GDM1 (cell line): ENCODE measurements at regions not wholly inside any gene's neighbourhood (a gene's known extent, or its start where the extent isn't known, plus 50 kb on each side); places are given as distances from the start of the nearest gene placed in this dataset.

Experiments used
- DNase-seq: peaks from one replicate; lab custom pipeline; 2025; lab: John Stamatoyannopoulos, UW

DNA sequence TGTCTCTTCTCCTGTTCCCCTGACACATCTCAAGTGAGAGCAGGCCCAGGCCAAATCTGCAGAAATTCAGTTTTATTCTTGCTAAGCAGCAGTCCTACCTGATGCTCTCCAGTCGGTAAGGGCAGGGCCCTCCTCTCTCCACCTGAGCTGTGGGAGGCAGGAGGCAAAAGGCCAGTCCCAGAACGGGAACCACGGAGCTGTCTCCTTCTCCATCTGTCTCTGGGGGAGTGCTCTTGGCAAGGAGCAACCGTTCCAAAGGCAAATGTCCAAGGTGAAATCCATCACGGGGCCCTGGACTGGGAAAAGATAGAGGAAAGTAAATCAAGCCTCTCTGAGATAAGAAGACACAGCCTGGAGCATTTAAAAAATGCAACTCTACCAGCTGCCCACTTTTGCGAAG, 65.2 kb upstream of the CDON start:
- no peak for DNase-seq

DNA sequence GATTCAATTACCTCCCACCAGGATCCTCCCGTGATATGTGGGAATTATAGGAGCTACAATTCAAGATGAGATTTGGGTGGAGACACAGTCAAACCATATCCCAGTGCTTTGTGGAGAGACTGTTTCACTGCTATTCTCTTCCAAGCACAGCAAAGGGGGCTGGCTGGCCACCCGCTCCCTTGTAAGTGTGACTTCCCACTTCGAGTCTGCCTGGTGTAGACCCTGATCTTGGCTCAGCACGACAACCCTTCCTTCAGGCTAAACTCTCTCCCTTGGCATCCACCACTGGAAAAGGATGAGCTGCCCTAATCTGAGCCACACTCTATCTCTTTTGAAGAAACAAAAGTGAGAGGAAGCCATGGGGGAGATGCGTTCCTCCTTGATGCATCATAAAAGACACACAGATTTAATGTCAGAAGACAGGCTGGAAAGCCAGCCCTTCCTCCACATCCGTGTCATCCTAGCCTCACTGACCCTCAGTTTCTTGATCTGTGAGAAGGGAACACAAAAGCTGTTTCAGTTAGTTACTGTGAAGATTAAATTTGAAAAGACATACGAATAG, 64.7 kb upstream of the CDON start:
- DNase-seq, result no peak

DNA sequence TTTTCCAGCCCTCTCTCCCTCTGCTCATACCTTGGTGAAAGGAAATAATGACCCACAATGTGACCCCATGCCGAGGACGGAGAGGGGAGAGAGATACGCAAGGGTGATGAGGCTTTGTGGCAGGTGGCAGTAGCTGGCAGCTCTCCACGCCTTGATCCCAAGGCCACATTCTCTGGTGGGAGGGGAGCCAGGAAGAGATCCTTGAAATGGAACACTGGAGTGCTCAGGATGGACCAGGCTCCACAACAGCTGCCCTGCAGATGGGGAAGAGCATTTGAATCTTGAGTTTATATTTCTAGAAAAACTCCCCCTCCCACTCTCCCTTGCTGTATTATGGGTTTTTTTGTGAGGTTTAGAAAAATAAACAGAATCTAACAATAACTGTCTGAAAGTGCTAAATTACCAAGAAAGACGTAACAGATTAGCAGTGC, 61.6 kb upstream of the CDON start:
- DNase-seq, result no peak

DNA sequence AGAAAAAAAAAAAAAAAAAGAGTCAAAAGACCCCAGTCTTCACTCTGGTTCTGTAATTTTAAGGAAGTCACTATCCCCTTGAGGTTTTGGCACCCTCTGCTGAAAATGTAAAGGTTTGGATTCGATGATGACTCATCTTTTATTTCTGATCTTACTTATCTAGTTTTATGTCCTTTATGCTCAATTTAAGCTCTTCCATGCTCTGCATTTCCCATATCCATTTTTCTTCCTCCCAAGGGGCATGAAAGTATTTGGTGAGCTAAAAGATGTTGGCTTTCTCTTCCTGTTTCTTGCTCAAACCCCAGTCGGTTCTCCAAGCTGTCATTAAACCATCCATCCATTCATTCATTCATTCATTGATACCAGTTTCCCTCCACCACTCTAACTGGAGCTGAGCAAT, 61.0 kb upstream of the CDON start:
- no peak for DNase-seq

DNA sequence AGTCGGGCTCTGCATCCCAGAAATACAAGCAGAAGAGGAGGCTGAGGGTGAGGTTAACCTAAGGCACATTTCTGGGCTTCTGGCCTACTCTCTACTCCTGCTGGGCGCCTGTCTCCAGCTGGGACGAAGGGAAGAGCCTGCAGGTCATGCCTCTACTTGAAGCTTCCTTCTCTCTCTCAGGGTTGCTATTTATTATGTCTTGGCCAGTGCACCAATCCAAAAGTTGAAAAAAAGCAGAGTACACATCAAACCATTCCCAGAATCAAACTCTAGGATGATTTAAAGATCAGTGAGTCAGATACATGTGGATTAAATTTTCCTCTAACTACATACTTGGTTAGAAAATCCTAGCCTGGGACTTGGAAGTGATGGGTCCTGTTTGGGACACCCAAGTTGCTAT, 60.2 kb upstream of the CDON start:
- DNase-seq, result no peak

DNA sequence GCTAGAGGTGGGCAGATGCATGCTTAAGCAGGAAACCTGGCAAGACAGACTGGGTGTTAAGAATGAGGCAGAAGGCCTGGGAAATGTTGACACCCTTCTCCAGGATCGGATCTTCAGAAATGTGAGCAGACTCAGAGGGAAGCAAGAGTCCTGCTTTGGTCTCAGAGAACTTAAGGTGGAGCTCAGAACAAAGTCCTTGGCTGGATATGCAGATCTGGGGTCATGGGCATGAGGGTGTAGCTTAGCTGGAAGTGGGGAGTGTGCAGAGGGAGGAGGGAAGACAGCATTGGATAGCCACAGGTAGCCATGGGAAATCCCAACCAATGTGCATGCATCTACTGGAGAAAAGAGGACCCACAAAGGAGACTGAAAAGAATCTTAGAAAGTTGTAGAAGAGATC, 58.6 kb upstream of the CDON start:
- no peak for DNase-seq

DNA sequence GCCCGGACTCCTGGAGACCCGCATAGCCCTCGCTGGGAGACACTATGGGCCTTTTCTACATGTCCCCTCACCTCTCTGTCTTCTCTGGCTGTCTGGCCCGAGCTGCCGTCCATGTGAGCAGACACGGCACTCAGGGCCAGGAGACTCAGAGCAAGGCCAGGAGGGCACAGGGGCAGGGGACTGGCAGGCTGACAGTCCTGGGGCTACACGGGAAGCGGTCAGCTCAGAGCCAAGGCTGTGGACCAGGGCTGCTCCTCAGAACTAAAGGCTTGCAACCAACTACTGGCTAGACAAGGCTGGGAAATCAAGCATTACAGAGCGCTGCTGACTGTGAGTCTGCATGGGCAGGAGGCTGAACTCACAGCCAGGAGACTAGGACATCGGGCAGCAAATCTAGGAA, 56.1 kb upstream of the CDON start:
- DNase-seq, result no peak

DNA sequence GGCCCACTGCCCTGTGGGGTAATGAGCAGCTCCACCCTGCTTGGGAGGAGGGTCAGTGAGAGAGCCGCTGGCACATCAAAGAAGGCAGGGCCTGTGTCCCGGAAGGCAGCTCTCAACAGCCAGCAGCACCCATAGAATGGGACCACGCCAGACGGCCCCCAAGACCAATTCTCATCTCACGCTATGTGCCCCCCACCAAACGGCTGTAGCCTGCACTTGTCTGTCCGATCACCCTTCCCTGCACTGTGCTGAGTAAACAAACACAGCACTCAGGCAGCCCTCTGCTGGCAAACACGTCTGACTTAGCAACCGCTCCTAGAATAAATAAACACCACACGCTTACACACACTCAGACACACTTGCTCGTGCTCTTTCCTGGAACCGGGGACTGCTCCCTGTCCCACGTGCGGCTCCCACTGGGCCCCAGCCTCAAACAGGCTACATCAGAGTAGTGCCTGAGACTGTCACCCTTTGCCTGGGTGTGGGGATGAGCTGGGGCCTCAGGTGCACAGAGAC, 53.2 kb upstream of the CDON start:
- no peak for DNase-seq

DNA sequence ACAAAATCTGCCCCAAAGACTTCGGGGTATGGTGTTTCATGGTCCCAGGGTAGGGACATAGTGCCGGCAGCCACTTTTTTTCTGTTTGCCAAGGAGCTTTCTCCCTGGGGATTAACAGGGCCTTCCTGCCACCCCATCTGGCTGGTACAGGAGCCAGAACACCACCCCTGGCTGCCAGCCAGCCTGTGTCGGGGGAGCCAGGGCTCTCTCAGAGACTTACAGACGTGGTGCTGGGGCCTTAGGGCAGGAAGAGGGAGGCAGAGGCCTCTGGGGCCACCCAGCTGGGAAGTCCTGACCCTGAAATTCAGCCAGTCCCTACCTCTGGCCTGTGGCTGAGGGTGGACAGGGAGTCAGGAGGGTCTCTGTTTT, 52.4 kb upstream of the CDON start:
- no peak for DNase-seq

DNA sequence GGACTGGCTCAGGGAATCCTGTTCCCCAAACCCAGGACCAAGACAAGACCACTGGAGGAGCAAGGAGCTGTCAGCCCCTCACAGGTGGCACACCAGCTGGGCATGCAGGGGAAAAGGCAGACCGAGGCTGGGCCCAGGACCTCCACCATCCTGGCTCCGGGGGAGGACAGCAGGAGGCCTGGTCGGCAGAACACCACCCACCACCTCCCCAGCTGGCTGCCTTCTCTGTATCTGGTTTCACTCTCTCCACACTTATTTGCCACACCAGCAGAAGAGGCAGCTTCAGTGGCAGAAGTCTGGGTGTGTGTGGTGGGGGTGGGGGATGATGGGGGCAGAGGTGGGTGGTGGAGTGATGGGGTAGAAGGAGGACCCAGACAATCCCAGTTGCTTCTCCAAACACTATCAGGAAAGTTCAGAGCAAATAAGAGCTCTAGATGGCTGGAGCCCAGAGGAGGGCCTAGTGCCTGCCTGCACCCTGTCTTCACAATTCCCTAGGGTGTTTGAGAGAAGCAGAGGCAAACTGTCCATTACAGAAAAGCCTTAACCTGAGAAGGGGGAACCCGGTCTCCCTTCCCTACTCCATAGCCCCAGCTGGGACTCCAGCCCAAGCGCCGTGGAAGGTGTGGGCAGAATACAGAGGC, 51.9 kb upstream of the CDON start:
- no peak for DNase-seq

DNA sequence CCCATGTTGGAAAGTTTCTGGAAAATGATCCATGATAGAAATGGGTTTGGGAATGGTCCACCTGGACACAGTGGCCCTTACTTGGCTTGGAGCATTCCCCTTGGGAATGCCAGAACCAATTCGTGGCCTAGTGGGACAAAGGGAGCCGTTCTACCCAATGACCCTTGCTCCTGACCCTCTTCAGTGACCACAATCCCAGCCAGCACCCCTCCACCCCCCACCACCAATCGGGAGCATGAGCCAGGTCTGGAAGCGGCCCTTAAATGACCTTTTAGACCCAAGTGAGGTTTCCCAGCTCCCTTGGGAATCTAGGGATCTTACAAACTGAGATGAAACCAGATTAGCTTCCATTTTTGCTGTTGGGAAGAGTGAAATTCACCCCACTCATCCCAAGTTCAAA, 51.3 kb upstream of the CDON start:
- DNase-seq, result no peak

DNA sequence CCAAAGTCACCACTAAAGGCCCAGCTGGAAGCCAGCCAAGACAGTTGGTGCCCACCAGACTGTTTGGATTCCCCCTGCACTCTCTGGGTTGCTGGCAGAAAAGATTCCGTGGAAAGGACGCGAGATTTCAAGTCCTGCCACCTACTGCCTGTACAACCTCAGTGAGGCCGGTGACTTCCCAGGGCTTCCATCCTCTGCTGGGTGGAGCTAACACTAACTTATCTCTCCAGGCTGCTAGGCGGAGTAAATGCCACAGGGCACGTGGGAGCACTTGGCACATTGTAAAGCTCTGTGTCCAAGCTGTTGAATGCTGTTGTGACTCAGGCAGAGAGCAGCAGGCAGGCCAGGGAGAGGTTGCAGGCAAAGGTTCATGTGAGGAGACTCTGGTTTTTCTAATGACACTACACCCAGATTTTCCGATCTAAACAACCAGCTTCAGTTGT, 50.9 kb upstream of the CDON start:
- DNase-seq, result no peak

DNA sequence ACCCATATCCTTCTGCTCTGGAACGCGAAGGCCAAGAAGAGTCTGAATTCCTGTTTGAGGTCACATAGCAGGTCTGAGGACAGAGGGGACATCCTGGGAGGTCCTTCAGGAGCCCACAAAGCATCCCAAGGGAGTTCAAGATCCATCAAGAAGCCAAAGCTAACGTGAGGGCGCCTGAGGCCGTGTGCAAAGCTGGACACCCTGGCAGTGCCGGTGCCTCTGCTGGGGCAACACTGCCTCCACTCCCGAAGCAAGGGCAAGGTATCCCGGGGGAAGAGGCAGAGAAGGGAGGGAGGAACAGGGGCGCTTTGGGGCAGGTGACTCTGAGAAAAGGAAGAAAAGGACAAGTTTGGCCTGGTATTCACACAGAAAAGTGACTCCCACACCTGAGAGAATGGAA, 50.3 kb upstream of the CDON start:
- no peak for DNase-seq

DNA sequence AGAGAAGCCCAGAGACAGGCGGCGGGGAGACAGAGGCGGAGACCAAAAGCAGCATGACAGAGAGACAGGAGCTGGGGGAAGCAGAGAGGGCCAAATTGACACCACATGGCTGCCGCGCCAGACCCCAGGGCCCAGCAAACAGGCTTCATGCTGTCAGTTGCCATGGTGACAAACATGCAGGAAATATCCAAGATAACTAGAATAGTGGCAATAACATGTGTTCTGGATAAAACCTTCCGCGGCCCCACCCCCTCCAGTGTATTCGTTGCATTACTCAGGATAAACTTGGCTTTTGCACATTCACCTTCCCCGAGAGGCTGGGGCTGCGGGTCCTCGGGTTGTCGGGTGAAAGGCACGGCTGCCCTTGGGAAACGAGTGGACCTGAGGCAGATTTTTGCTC, 49.9 kb upstream of the CDON start:
- no peak for DNase-seq
